IgD-negative memory B cell (primary cell): ENCODE measurements at regions not wholly inside any gene's neighbourhood (a gene's known extent, or its start where the extent isn't known, plus 50 kb on each side); places are given as distances from the start of the nearest gene placed in this dataset.
"Not testable (repeated sequence)": the region's sequence is repeated elsewhere in the genome, so short reads cannot be mapped to it uniquely, and the experiment has no call there.

Experiments used
- H3K27ac Mint-ChIP-seq, 3 donors: one replicate each; pipeline ENCODE4 v1.8.0; 2020 to 2022; ENCODE audit warnings: mild to moderate bottlenecking in 3 of 3, mixed read lengths in 3 of 3, moderate library complexity in 1 of 3
- H3K27me3 Mint-ChIP-seq: one replicate; pipeline ENCODE4 v1.8.0; 2021; ENCODE audit warnings: mixed read lengths
- H3K36me3 Mint-ChIP-seq: one replicate; pipeline ENCODE4 v1.8.0; 2020; ENCODE audit warnings: mild to moderate bottlenecking, mixed read lengths
- H3K4me1 Mint-ChIP-seq, 3 donors: one replicate each; pipeline ENCODE4 v1.8.0; 2020 to 2022; ENCODE audit warnings: mixed read lengths in 3 of 3, mild to moderate bottlenecking in 1 of 3
- H3K4me3 Mint-ChIP-seq, 4 donors: one replicate each; pipeline ENCODE4 v1.8.0; 2020 to 2022; ENCODE audit warnings: mild to moderate bottlenecking in 4 of 4, mixed read lengths in 4 of 4, moderate library complexity in 3 of 4
- H3K9me3 Mint-ChIP-seq, 3 donors: one replicate each; pipeline ENCODE4 v1.8.0; 2020 to 2021; ENCODE audit warnings: mixed read lengths in 3 of 3, mild to moderate bottlenecking in 1 of 3

- peak overlapping the region in 2 of 4 donors; percentile 42 to 43 for H3K4me3 Mint-ChIP-seq
- peaks cover 0 to 2% (median 0%) of the 10 kb centered on the region in 3 donors for H3K9me3 Mint-ChIP-seq
- H3K36me3 Mint-ChIP-seq: no peaks in the 10 kb centered on the region
- peak overlapping the region in 1 of 3 donors; percentile 33 for H3K27ac Mint-ChIP-seq
- peaks cover 8% of the 10 kb centered on the region for H3K27me3 Mint-ChIP-seq
- H3K4me1 Mint-ChIP-seq: peaks cover 0 to 3% (median 0%) of the 10 kb centered on the region in 3 donors
Observed at GRCh38 chr10:83991986-83992753, 147.1 kb upstream of the GHITM start.

- Mint-ChIP-seq H3K27ac (no peak overlapping the region), H3K4me3 (no peak overlapping the region), H3K4me1 (peaks cover 0 to 3% (median 0%) of the 10 kb centered on the region in 3 donors)
Observed at GRCh38 chr10:83994325-83994724, 145.0 kb upstream of the GHITM start.

GRCh38 chr10:83995738-83996331, 143.5 kb upstream of the GHITM start:
- H3K9me3 Mint-ChIP-seq: no peaks in the 10 kb centered on the region
- no peak overlapping the region for H3K4me3 Mint-ChIP-seq
- peaks cover 8% of the 10 kb centered on the region for H3K27me3 Mint-ChIP-seq
- no peak overlapping the region for H3K27ac Mint-ChIP-seq
- peaks cover 2% of the 10 kb centered on the region for H3K36me3 Mint-ChIP-seq
- no peaks in the 10 kb centered on the region for H3K4me1 Mint-ChIP-seq

More at GRCh38 chr10:83994325-83994724, 145.0 kb upstream of the GHITM start:
- peaks cover 6% of the 10 kb centered on the region for H3K27me3 Mint-ChIP-seq
- no peaks in the 10 kb centered on the region for H3K36me3 Mint-ChIP-seq
- H3K9me3 Mint-ChIP-seq: peaks cover 0 to under 1% (median 0%) of the 10 kb centered on the region in 3 donors

GRCh38 chr10:84004221-84004620, 135.1 kb upstream of the GHITM start:
- no peak overlapping the region for H3K27ac Mint-ChIP-seq
- H3K4me3 Mint-ChIP-seq: no peak overlapping the region
- peaks cover 2% of the 10 kb centered on the region for H3K36me3 Mint-ChIP-seq
- peaks cover 0 to 2% (median 1%) of the 10 kb centered on the region in 3 donors for H3K9me3 Mint-ChIP-seq
- H3K4me1 Mint-ChIP-seq: no peaks in the 10 kb centered on the region
- peaks cover 5% of the 10 kb centered on the region for H3K27me3 Mint-ChIP-seq

- no peaks in the 10 kb centered on the region for H3K4me1 Mint-ChIP-seq
- H3K4me3 Mint-ChIP-seq: no peak overlapping the region
- H3K27ac Mint-ChIP-seq: no peak overlapping the region
- peaks cover 0 to 2% (median 1%) of the 10 kb centered on the region in 3 donors for H3K9me3 Mint-ChIP-seq
- no peaks in the 10 kb centered on the region for H3K36me3 Mint-ChIP-seq
- peaks cover 3% of the 10 kb centered on the region for H3K27me3 Mint-ChIP-seq
Observed at GRCh38 chr10:84005403-84005802, 133.9 kb upstream of the GHITM start.

- Mint-ChIP-seq H3K36me3 (no peaks in the 10 kb centered on the region), H3K4me1 (no peaks in the 10 kb centered on the region), H3K27ac (no peak overlapping the region), H3K9me3 (peaks cover 0 to 2% (median 1%) of the 10 kb centered on the region in 3 donors), H3K4me3 (no peak overlapping the region), H3K27me3 (no peaks in the 10 kb centered on the region)
Observed at GRCh38 chr10:84007482-84007881, 131.8 kb upstream of the GHITM start.

- H3K27me3 Mint-ChIP-seq: no peaks in the 10 kb centered on the region
- H3K4me1 Mint-ChIP-seq: peaks cover 3 to 7% (median 5%) of the 10 kb centered on the region in 3 donors
- H3K4me3 Mint-ChIP-seq: no peak overlapping the region
- H3K36me3 Mint-ChIP-seq: no peaks in the 10 kb centered on the region
- H3K27ac Mint-ChIP-seq: no peak overlapping the region
- peaks cover 0 to 2% (median 0%) of the 10 kb centered on the region in 3 donors for H3K9me3 Mint-ChIP-seq
Observed at GRCh38 chr10:84008878-84009277, 130.4 kb upstream of the GHITM start.

GRCh38 chr10:84012431-84012830, 126.9 kb upstream of the GHITM start:
- Mint-ChIP-seq H3K4me3 (no peak overlapping the region), H3K9me3 (peaks cover 0 to 2% (median 0%) of the 10 kb centered on the region in 3 donors), H3K27ac (no peak overlapping the region), H3K4me1 (peaks cover 3 to 7% (median 5%) of the 10 kb centered on the region in 3 donors), H3K36me3 (no peaks in the 10 kb centered on the region), H3K27me3 (peaks cover 4% of the 10 kb centered on the region)

GRCh38 chr10:84012831-84013458, 126.4 kb upstream of the GHITM start:
- Mint-ChIP-seq H3K4me3 (peak overlapping the region in 1 of 4 donors; percentile 19), H3K4me1 (peaks cover 3 to 7% (median 5%) of the 10 kb centered on the region in 3 donors), H3K36me3 (no peaks in the 10 kb centered on the region), H3K27me3 (peaks cover 4% of the 10 kb centered on the region), H3K27ac (no peak overlapping the region), H3K9me3 (peaks cover 0 to 2% (median 0%) of the 10 kb centered on the region in 3 donors)

- Mint-ChIP-seq H3K9me3 (peaks cover 0 to under 1% (median 0%) of the 10 kb centered on the region in 3 donors), H3K27me3 (peaks cover 4% of the 10 kb centered on the region), H3K4me3 (peak overlapping the region in 1 of 4 donors; percentile 32), H3K4me1 (peaks cover 3 to 7% (median 5%) of the 10 kb centered on the region in 3 donors), H3K27ac (no peak overlapping the region), H3K36me3 (no peaks in the 10 kb centered on the region)
Observed at GRCh38 chr10:84015877-84016595, 123.3 kb upstream of the GHITM start.

GRCh38 chr10:84018826-84019225, 120.5 kb upstream of the GHITM start:
- Mint-ChIP-seq H3K36me3 (no peaks in the 10 kb centered on the region), H3K9me3 (peaks cover 0 to 10% (median 6%) of the 10 kb centered on the region in 3 donors), H3K27ac (no peak overlapping the region), H3K4me3 (peak overlapping the region in 1 of 4 donors; percentile 57), H3K27me3 (peaks cover 4% of the 10 kb centered on the region), H3K4me1 (no peaks in the 10 kb centered on the region)

- not testable (repeated sequence) for H3K27ac Mint-ChIP-seq, H3K36me3 Mint-ChIP-seq, H3K4me1 Mint-ChIP-seq, H3K27me3 Mint-ChIP-seq
- H3K9me3 Mint-ChIP-seq: peaks cover 2 to 17% (median 8%) of the 10 kb centered on the region in 3 donors
- peak overlapping the region in 2 of 4 donors; percentile 12 to 61 for H3K4me3 Mint-ChIP-seq
Observed at GRCh38 chr10:84019854-84020458, 119.4 kb upstream of the GHITM start.

GRCh38 chr10:84026821-84027257, 112.5 kb upstream of the GHITM start:
- Mint-ChIP-seq H3K4me3 (no peak overlapping the region), H3K27ac (no peak overlapping the region), H3K4me1 (no peaks in the 10 kb centered on the region), H3K36me3 (no peaks in the 10 kb centered on the region), H3K9me3 (peaks cover 4 to 17% (median 6%) of the 10 kb centered on the region in 3 donors), H3K27me3 (no peaks in the 10 kb centered on the region)

GRCh38 chr10:84029840-84030239, 109.5 kb upstream of the GHITM start:
- Mint-ChIP-seq H3K27me3 (no peaks in the 10 kb centered on the region), H3K27ac (no peak overlapping the region), H3K4me3 (no peak overlapping the region), H3K4me1 (no peaks in the 10 kb centered on the region), H3K9me3 (peaks cover 0 to 4% (median 0%) of the 10 kb centered on the region in 3 donors), H3K36me3 (no peaks in the 10 kb centered on the region)
